ENCODE measurements at regions not wholly inside any gene's neighbourhood (a gene's known extent, or its start where the extent isn't known, plus 50 kb on each side); places are given as distances from the start of the nearest gene placed in this dataset.

- WGBS, 2 donors: 88 to 89% methylated on average over 6 of the region's 6 CpGs
- H3K27me3 ChIP-seq (ENCODE audit: control insufficient read depth in 3 of 3, insufficient read depth in 3 of 3, low read length in 2 of 3): no peaks in the 10 kb centered on the region
- TF ChIP-seq CTCF (IDR thresholded peaks at IDR 0.05; ENCODE audit: control extremely low read depth, extremely low read depth): no peak
- DNase-seq (no peak), ATAC-seq (ENCODE audit: insufficient read depth, low FRiP score) (no peak)
- H3K4me3 ChIP-seq: no peak overlapping the region
- H3K9me3 ChIP-seq (ENCODE audit: control insufficient read depth in 4 of 4, insufficient read depth in 3 of 4, low read length in 3 of 4): peaks cover 0 to 2% (median 0%) of the 10 kb centered on the region in 4 donors
- no peaks in the 10 kb centered on the region for H3K36me3 ChIP-seq (ENCODE audit: control insufficient read depth in 4 of 4, insufficient read depth in 4 of 4, low read length in 4 of 4)
- H3K4me1 ChIP-seq (ENCODE audit: control insufficient read depth in 5 of 5, insufficient read depth in 5 of 5, low read length in 5 of 5): no peaks in the 10 kb centered on the region
- no peak overlapping the region for H3K9ac ChIP-seq (ENCODE audit: insufficient read depth in 1 of 2, low read length in 2 of 2)
- no peak overlapping the region for H3K27ac ChIP-seq (ENCODE audit: low read depth in 1 of 2, low read length in 1 of 2)
Measured at GRCh38 chr12:127340381-127340780, 926.6 kb upstream of the TMEM132C start.

GRCh38 chr12:127342861-127343260 is 924.1 kb upstream of the TMEM132C start:
- H3K9ac ChIP-seq (ENCODE audit: insufficient read depth in 1 of 2, low read length in 2 of 2): no peak overlapping the region
- DNase-seq (no peak), ATAC-seq (ENCODE audit: insufficient read depth, low FRiP score) (no peak)
- H3K36me3 ChIP-seq (ENCODE audit: control insufficient read depth in 4 of 4, insufficient read depth in 4 of 4, low read length in 4 of 4): no peaks in the 10 kb centered on the region
- WGBS, 2 donors: 69 to 80% methylated on average over 6 of the region's 6 CpGs
- peaks cover 0 to 4% (median 0%) of the 10 kb centered on the region in 4 donors for H3K9me3 ChIP-seq (ENCODE audit: control insufficient read depth in 4 of 4, insufficient read depth in 3 of 4, low read length in 3 of 4)
- no peaks in the 10 kb centered on the region for H3K4me1 ChIP-seq (ENCODE audit: control insufficient read depth in 5 of 5, insufficient read depth in 5 of 5, low read length in 5 of 5)
- no peaks in the 10 kb centered on the region for H3K27me3 ChIP-seq (ENCODE audit: control insufficient read depth in 3 of 3, insufficient read depth in 3 of 3, low read length in 2 of 3)
- TF ChIP-seq CTCF (IDR thresholded peaks at IDR 0.05; ENCODE audit: control extremely low read depth, extremely low read depth): no peak
- H3K27ac ChIP-seq (ENCODE audit: low read depth in 1 of 2, low read length in 1 of 2): no peak overlapping the region
- H3K4me3 ChIP-seq: no peak overlapping the region

GRCh38 chr12:127343940-127344339 is 923.0 kb upstream of the TMEM132C start:
- no peak overlapping the region for H3K27ac ChIP-seq (ENCODE audit: low read depth in 1 of 2, low read length in 1 of 2)
- H3K4me3 ChIP-seq: no peak overlapping the region
- no peak overlapping the region for H3K9ac ChIP-seq (ENCODE audit: insufficient read depth in 1 of 2, low read length in 2 of 2)
- H3K9me3 ChIP-seq (ENCODE audit: control insufficient read depth in 4 of 4, insufficient read depth in 3 of 4, low read length in 3 of 4): peaks cover 0 to 4% (median 0%) of the 10 kb centered on the region in 4 donors
- H3K4me1 ChIP-seq (ENCODE audit: control insufficient read depth in 5 of 5, insufficient read depth in 5 of 5, low read length in 5 of 5): no peaks in the 10 kb centered on the region
- ATAC-seq (ENCODE audit: insufficient read depth, low FRiP score) (no peak), DNase-seq (no peak)
- WGBS, 2 donors: 66 to 77% methylated on average over 5 of the region's 5 CpGs
- no peak for TF ChIP-seq CTCF (IDR thresholded peaks at IDR 0.05; ENCODE audit: control extremely low read depth, extremely low read depth)
- no peaks in the 10 kb centered on the region for H3K36me3 ChIP-seq (ENCODE audit: control insufficient read depth in 4 of 4, insufficient read depth in 4 of 4, low read length in 4 of 4)
- H3K27me3 ChIP-seq (ENCODE audit: control insufficient read depth in 3 of 3, insufficient read depth in 3 of 3, low read length in 2 of 3): no peaks in the 10 kb centered on the region

DNA sequence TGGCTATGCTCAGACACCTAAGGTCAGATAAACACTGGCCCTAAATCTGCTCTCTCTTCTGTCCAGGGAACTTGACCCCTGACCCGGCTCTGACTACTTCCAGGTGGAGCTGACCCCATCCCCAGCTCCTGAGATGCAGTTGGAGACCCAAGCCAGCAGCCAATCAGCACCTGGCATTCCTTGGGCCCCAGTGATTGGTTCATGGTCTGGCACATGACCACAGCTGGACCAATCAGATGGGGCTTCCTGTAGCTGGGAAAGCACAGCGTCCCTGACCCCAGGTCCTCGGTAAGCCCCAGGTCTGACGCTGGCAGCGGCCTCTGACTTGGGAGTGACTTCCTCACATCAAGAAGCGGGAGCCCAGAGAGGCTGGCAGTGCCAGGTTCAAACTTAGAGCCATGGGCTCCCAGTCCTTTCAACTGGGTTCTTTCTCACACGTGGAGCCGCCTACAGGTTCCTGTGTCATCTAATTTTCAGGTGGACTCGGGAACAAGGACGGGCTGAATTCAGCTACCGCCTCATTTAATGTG is 915.4 kb upstream of the TMEM132C start:
- Histone ChIP-seq H3K9me3 (ENCODE audit: control insufficient read depth in 4 of 4, insufficient read depth in 3 of 4, low read length in 3 of 4) (peaks cover 0 to 10% (median 0%) of the 10 kb centered on the region in 4 donors), H3K4me3 (no peak overlapping the region), H3K36me3 (ENCODE audit: control insufficient read depth in 4 of 4, insufficient read depth in 4 of 4, low read length in 4 of 4) (no peaks in the 10 kb centered on the region), H3K27me3 (ENCODE audit: control insufficient read depth in 3 of 3, insufficient read depth in 3 of 3, low read length in 2 of 3) (no peaks in the 10 kb centered on the region), H3K9ac (ENCODE audit: insufficient read depth in 1 of 2, low read length in 2 of 2) (no peak overlapping the region), H3K4me1 (ENCODE audit: control insufficient read depth in 5 of 5, insufficient read depth in 5 of 5, low read length in 5 of 5) (no peaks in the 10 kb centered on the region), H3K27ac (ENCODE audit: low read depth in 1 of 2, low read length in 1 of 2) (no peak overlapping the region)
- TF ChIP-seq CTCF (IDR thresholded peaks at IDR 0.05; ENCODE audit: control extremely low read depth, extremely low read depth): no peak
- WGBS, 2 donors: 82 to 92% methylated on average over 11 of the region's 11 CpGs
- ATAC-seq (ENCODE audit: insufficient read depth, low FRiP score): no peak
- no peak for DNase-seq
